Fibroblast of skin of abdomen (primary cell): ENCODE measurements at regions not wholly inside any gene's neighbourhood (a gene's known extent, or its start where the extent isn't known, plus 50 kb on each side); places are given as distances from the start of the nearest gene placed in this dataset.
"Not testable (repeated sequence)": the region's sequence is repeated elsewhere in the genome, so short reads cannot be mapped to it uniquely, and the experiment has no call there.

ENCODE experiments used
- DNase-seq: peaks from one replicate; pipeline ENCODE4 v3.0.0-alpha.2; 2013

GRCh38 chr7:79952399-79952798 lies 182.2 kb upstream of the GNAI1 start:
- no peak for DNase-seq

- no peak for DNase-seq
These were observed 183.2 kb upstream of the GNAI1 start for GRCh38 chr7:79951415-79951814.

GRCh38 chr7:79949778-79950177 lies 184.9 kb upstream of the GNAI1 start:
- no peak for DNase-seq

- no peak for DNase-seq
These were observed 198.2 kb upstream of the GNAI1 start for GRCh38 chr7:79936281-79936983.

- DNase-seq, result no peak
These were observed 199.9 kb upstream of the GNAI1 start for GRCh38 chr7:79934727-79935126.

GRCh38 chr7:79933144-79933543 lies 201.5 kb upstream of the GNAI1 start:
- DNase-seq, result peak; percentile 76

GRCh38 chr7:79930604-79931003 lies 204.0 kb upstream of the GNAI1 start:
- peak; percentile 38 for DNase-seq

GRCh38 chr7:79927116-79927515 lies 207.5 kb upstream of the GNAI1 start:
- DNase-seq, result no peak

GRCh38 chr7:79923953-79924352 lies 210.7 kb upstream of the GNAI1 start:
- DNase-seq, result no peak

- DNase-seq, result no peak
These were observed 211.7 kb upstream of the GNAI1 start for GRCh38 chr7:79922894-79923293.

GRCh38 chr7:79921976-79922375 lies 212.7 kb upstream of the GNAI1 start:
- no peak for DNase-seq

GRCh38 chr7:79918632-79919031 lies 216.0 kb upstream of the GNAI1 start:
- DNase-seq, result not testable (repeated sequence)

- not testable (repeated sequence) for DNase-seq
These were observed 219.3 kb upstream of the GNAI1 start for GRCh38 chr7:79915346-79915745.

- no peak for DNase-seq
These were observed 222.4 kb upstream of the GNAI1 start for GRCh38 chr7:79912213-79912633.

- no peak for DNase-seq
These were observed 223.2 kb upstream of the GNAI1 start for GRCh38 chr7:79911420-79911819.

- DNase-seq, result no peak
These were observed 225.5 kb upstream of the GNAI1 start for GRCh38 chr7:79909176-79909575.

GRCh38 chr7:79897166-79897565 lies 237.5 kb upstream of the GNAI1 start:
- no peak for DNase-seq

GRCh38 chr7:79893991-79894390 lies 240.6 kb upstream of the GNAI1 start:
- peak; percentile 10 for DNase-seq

- peak; percentile 4 for DNase-seq
These were observed 251.7 kb upstream of the GNAI1 start for GRCh38 chr7:79882922-79883321.

GRCh38 chr7:79880312-79880711 lies 254.3 kb upstream of the GNAI1 start:
- DNase-seq, result no peak

GRCh38 chr7:79877874-79878465 lies 256.7 kb upstream of the GNAI1 start:
- no peak for DNase-seq

- peak; percentile 78 for DNase-seq
These were observed 257.8 kb upstream of the GNAI1 start for GRCh38 chr7:79876848-79877252.

- no peak for DNase-seq
These were observed 259.8 kb upstream of the GNAI1 start for GRCh38 chr7:79874797-79875196.

GRCh38 chr7:79872176-79872575 lies 262.5 kb upstream of the GNAI1 start:
- no peak for DNase-seq

- DNase-seq, result no peak
These were observed 266.6 kb upstream of the GNAI1 start for GRCh38 chr7:79868010-79868409.
